NB4 (cell line): ENCODE measurements at regions not wholly inside any gene's neighbourhood (a gene's known extent, or its start where the extent isn't known, plus 50 kb on each side); places are given as distances from the start of the nearest gene placed in this dataset.

Experiments
- DNase-seq: peaks from one replicate; pipeline ENCODE4 v3.0.0; 2010; ENCODE audit warnings: low read depth
- H3K4me3 ChIP-seq: one replicate; pipeline ENCODE4 v1.5.1; 2011; ENCODE audit warnings: mild to moderate bottlenecking, low read depth, low read length, moderate library complexity
- CTCF ChIP-seq: IDR thresholded peaks from one replicate; pipeline ENCODE4 v1.5.1; 2012; ENCODE audit warnings: low read depth, low read length
- MAX ChIP-seq: IDR thresholded peaks from 2 replicates; pipeline ENCODE4 v1.6.1; 2011; ENCODE audit warnings: low read depth, low read length
- MYC ChIP-seq: IDR thresholded peaks from 2 replicates; pipeline ENCODE4 v1.6.1; 2011; ENCODE audit warnings: low read depth, low read length
- POLR2A ChIP-seq: IDR thresholded peaks from 2 replicates; pipeline ENCODE4 v1.6.1; 2011; ENCODE audit warnings: mild to moderate bottlenecking; ENCODE audit not compliant: insufficient read length; ENCODE audit errors: extremely low read depth

DNA sequence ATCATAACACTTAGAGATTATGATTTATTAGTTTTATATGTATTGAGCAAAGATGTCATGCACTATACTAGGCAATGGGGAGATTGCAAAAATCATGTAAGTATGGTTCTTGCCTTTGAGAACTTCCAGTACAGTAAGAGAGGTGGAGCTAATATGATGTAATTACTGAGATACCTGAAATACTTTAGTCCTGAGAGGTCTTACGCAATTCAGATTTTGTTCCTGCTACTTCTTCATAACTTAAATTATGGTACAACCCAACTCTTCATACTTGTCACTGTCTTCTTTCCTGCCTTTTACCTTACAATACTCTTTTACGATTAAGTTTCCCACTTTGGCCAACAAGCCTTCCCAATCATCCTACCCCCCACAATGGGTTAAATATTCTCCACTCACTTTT, 564.2 kb upstream of the PITX2 start:
- no peak overlapping the region for H3K4me3 ChIP-seq
- no peak for TF ChIP-seq POLR2A
- TF ChIP-seq MYC = no peak
- no peak for TF ChIP-seq MAX
- no peak for DNase-seq

DNA sequence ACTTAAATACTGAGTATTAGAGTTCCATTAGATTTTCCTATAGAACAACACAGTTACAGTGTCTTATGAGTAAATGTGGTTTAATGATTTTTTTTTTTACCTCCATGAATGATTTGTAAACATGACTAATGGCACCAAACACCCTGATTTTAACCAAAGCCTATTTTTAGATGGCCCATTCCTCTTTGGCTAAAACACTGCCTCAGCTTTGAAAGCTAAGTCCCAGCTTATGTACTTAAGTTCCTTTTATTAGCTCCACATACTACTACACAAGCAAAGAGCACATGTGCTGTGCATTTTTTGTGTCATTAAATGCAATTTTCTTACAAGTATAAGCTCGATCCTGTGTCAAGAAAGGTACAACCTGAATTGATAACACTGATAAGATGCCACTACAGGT, 575.6 kb upstream of the PITX2 start:
- H3K4me3 ChIP-seq = no peak overlapping the region
- DNase-seq = no peak
- TF ChIP-seq MAX (no peak), CTCF (no peak), POLR2A (no peak), MYC (no peak)

- no peak for DNase-seq
- H3K4me3 ChIP-seq = no peak overlapping the region
- no peak for TF ChIP-seq POLR2A
- TF ChIP-seq CTCF = no peak
- no peak for TF ChIP-seq MAX
- no peak for TF ChIP-seq MYC
Observed at GRCh38 chr4:111204797-111205196, 581.9 kb upstream of the PITX2 start.

- DNase-seq = no peak
- no peak overlapping the region for H3K4me3 ChIP-seq
- TF ChIP-seq CTCF (no peak), MYC (no peak), MAX (no peak), POLR2A (no peak)
Observed at GRCh38 chr4:111208970-111209369, 586.1 kb upstream of the PITX2 start.

DNA sequence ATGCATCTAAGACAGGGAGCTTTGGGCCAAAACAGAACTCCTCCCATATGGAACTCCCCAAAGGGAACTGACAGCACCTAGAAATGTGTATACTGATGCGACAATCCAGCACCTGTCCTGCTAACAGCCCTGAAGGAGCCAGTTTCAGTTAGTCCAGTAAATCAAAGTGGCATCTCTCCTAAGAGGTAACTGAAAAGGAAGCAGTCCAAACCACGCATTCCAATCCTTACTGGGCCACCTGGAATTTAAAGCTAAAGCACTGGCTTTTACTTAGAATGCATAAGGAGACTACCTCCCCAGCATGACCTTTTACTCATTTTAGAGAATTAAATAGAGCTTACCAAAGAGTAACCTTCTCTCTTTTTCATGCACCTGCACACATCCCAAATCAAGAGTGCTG, 586.8 kb upstream of the PITX2 start:
- H3K4me3 ChIP-seq = no peak overlapping the region
- no peak for TF ChIP-seq MYC
- TF ChIP-seq POLR2A = no peak
- no peak for TF ChIP-seq MAX
- no peak for TF ChIP-seq CTCF
- no peak for DNase-seq

DNA sequence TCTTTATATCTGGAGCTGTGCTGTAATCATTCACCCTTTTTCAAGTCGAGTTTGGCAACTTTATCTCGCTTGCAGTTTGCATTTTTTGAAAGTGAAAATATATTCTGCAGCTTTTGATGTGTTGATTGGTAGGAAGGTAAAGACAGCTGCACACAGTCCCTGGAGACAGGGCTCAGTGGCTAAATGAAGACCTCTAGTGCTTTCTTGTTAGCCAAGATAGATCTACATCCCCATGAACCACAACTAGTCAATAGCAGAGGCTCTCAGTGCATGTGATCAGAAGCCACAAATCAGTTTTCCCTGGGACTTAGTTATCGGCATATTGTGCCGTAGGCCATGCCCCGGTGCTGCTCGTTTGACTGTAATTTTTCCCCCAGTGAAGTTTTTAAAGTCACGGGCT, 587.7 kb upstream of the PITX2 start:
- no peak for DNase-seq
- no peak for TF ChIP-seq MAX
- no peak for TF ChIP-seq MYC
- TF ChIP-seq CTCF = no peak
- no peak for TF ChIP-seq POLR2A
- no peak overlapping the region for H3K4me3 ChIP-seq

DNA sequence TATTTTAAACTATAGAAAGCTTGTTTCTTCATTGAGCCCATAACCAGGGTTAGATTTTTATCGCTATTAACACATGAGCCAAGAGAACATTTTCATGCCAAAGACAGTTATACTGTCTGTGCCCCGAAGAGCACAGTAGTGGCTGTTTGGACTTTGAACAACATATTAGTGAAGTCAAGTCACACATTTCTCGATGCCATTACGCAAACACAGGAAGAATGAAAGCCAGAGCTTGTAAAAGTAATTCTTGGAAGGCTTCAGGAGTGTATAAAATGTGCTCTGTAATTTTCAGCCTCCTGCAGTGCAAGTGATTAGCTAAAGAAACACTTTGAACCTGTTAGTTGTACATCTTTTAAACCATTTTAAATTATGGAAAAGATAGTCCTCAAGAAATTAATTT, 590.7 kb upstream of the PITX2 start:
- DNase-seq = no peak
- no peak overlapping the region for H3K4me3 ChIP-seq
- no peak for TF ChIP-seq POLR2A
- no peak for TF ChIP-seq MAX
- no peak for TF ChIP-seq MYC
- no peak for TF ChIP-seq CTCF
